BJ (cell line): ENCODE measurements at regions not wholly inside any gene's neighbourhood (a gene's known extent, or its start where the extent isn't known, plus 50 kb on each side); places are given as distances from the start of the nearest gene placed in this dataset.
"Not testable (repeated sequence)": the region's sequence is repeated elsewhere in the genome, so short reads cannot be mapped to it uniquely, and the experiment has no call there.

ENCODE experiments used
- CTCF ChIA-PET: fragments of 350-600 bp; formaldehyde crosslinking; extraction: SDS; loops from one replicate; lab custom pipeline; 2021; ENCODE audit warnings: antibody characterized with exemption, inconsistent platforms; lab: Yijun Ruan, JAX
- POLR2A ChIA-PET: fragments of 300-600 bp; sonication (Branson Sonifier 250); formaldehyde crosslinking; extraction: SDS; loops from one replicate; lab custom pipeline; 2021; ENCODE audit warnings: antibody characterized with exemption; lab: Charles Lee
- DNase-seq: peaks from one replicate; pipeline ENCODE4 v3.0.0-alpha.2; 2011; ENCODE audit warnings: low read depth
- H3K27me3 ChIP-seq: 2 replicates; pipeline ENCODE4 v1.6.0; 2011; ENCODE audit warnings: low read length; ENCODE audit not compliant: control insufficient read depth, insufficient read depth
- H3K36me3 ChIP-seq: 2 replicates; pipeline ENCODE4 v1.5.1; 2011; ENCODE audit warnings: low read length; ENCODE audit not compliant: control insufficient read depth, insufficient read depth
- H3K4me3 ChIP-seq: 2 replicates; pipeline ENCODE4 v1.5.1; 2011; ENCODE audit warnings: low read depth, mild to moderate bottlenecking, control low read depth, low read length
- CTCF ChIP-seq: IDR thresholded peaks from 2 replicates; pipeline ENCODE4 v1.5.1; 2011; ENCODE audit warnings: low read depth, mild to moderate bottlenecking, control low read depth, inconsistent platforms, low read length, moderate library complexity; ENCODE audit not compliant: insufficient read depth

GRCh38 chr1:227489572-227489971 lies 73.8 kb upstream of the ZNF678 start:
- Histone ChIP-seq H3K36me3 (no peaks in the 10 kb centered on the region), H3K4me3 (no peak overlapping the region), H3K27me3 (no peaks in the 10 kb centered on the region)
- no peak for TF ChIP-seq CTCF
- ChIA-PET CTCF (interaction anchor here (1.2 kb wide), 1 partner anchor 8 kb away, joined by 6 read pairs; no protein-coding TSS in a partner anchor), POLR2A (no interaction called here)
- DNase-seq, result no peak

- CTCF ChIA-PET, result no interaction called here
These were observed 75.8 kb upstream of the ZNF678 start for GRCh38 chr1:227487606-227488005.

GRCh38 chr1:227486559-227486958 lies 76.8 kb upstream of the ZNF678 start:
- no peak for DNase-seq
- H3K36me3 ChIP-seq, result no peaks in the 10 kb centered on the region
- CTCF ChIA-PET, result no interaction called here
- POLR2A ChIA-PET, result no interaction called here
- H3K4me3 ChIP-seq, result no peak overlapping the region
- no peaks in the 10 kb centered on the region for H3K27me3 ChIP-seq
- TF ChIP-seq CTCF, result no peak

More at GRCh38 chr1:227487606-227488005, 75.8 kb upstream of the ZNF678 start:
- Histone ChIP-seq H3K4me3 (no peak overlapping the region), H3K36me3 (no peaks in the 10 kb centered on the region), H3K27me3 (no peaks in the 10 kb centered on the region)
- no peak for DNase-seq
- no peak for TF ChIP-seq CTCF
- POLR2A ChIA-PET, result no interaction called here

- Histone ChIP-seq H3K4me3 (no peak overlapping the region), H3K27me3 (no peaks in the 10 kb centered on the region), H3K36me3 (no peaks in the 10 kb centered on the region)
- DNase-seq, result no peak
- CTCF ChIA-PET, result interaction anchor here (0.8 to 2.4 kb wide), 14 partner anchors 8 to 1033 kb away, joined by 3 to 17 read pairs (median 4); no protein-coding TSS in a partner anchor
- TF ChIP-seq CTCF, result no peak
- POLR2A ChIA-PET, result interaction anchor here (0.5 kb wide), 1 partner anchor 579 kb away, joined by 3 read pairs; no protein-coding TSS in a partner anchor
These were observed 81.4 kb upstream of the ZNF678 start for GRCh38 chr1:227482023-227482299.

- H3K4me3 ChIP-seq, DNase-seq, H3K36me3 ChIP-seq, H3K27me3 ChIP-seq, POLR2A ChIA-PET: not testable (repeated sequence)
- CTCF ChIA-PET, result interaction anchor here (0.8 to 1.1 kb wide), 2 partner anchors 7 to 474 kb away, joined by 3 read pairs; partner anchors contain the start of gene WNT9A
These were observed 89.3 kb upstream of the ZNF678 start for GRCh38 chr1:227474072-227474471.

GRCh38 chr1:227472772-227473171 lies 90.6 kb upstream of the ZNF678 start:
- ChIA-PET CTCF (interaction anchor here (1.0 to 1.1 kb wide), 2 partner anchors 9 to 481 kb away, joined by 3 read pairs; no protein-coding TSS in a partner anchor), POLR2A (no interaction called here)
- DNase-seq, result no peak
- no peak for TF ChIP-seq CTCF
- no peak overlapping the region for H3K4me3 ChIP-seq
- H3K27me3 ChIP-seq, result peaks cover 3% of the 10 kb centered on the region
- no peaks in the 10 kb centered on the region for H3K36me3 ChIP-seq
